ENCODE measurements at regions not wholly inside any gene's neighbourhood (a gene's known extent, or its start where the extent isn't known, plus 50 kb on each side); places are given as distances from the start of the nearest gene placed in this dataset.
"Not testable (repeated sequence)": the region's sequence is repeated elsewhere in the genome, so short reads cannot be mapped to it uniquely, and the experiment has no call there.

DNA sequence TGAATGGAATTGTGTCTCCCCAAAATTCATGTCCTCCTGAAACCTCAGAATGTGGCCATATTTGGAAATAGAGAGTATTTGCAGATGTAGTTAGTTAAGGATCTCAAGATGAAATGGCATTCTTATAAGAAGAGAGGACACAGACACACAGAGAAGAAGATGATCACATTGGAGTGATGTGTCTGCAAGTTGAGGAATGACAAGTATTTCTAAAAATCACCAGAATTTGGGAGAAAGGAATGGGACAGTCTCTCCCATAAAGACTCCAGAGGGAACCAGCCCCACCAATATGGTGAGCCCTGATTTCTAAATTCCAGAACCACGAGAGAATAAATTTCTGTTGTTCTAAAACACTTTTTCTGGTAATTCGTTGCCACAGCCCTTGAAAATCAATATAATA is 166.3 kb downstream of the C1D start:
- intact Hi-C loops (cut with DNase I), result no loop called here
- no peak for DNase-seq (ENCODE audit: low spot score)

- DNase-seq (ENCODE audit: low spot score), result no peak
These were observed 164.2 kb downstream of the C1D start for GRCh38 chr2:67898595-67898994.

DNA sequence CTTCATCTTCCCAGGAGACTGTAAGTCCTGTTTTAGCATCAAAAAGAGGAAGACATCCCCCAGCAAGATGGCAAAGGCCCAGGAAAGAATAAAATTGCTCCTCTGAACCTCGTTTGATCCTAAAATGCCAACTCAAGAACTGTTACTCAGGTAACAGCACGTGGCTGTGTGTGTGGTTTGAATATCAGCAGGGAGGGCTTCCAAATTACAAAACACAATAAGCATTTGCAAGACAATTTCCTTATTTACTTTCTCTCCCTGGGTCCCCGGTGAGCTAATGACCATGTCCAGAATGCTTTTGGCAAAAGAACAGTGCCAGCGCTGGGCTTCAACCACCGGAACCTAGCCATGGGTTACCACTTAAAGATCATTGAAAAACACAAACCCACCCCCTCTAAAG is 163.6 kb downstream of the C1D start:
- intact Hi-C loops (cut with DNase I), result no loop called here
- DNase-seq (ENCODE audit: low spot score), result no peak

More at GRCh38 chr2:67898595-67898994, 164.2 kb downstream of the C1D start:
- intact Hi-C loops (cut with DNase I), result no loop called here

GRCh38 chr2:67900826-67901225 is 162.0 kb downstream of the C1D start:
- DNase-seq (ENCODE audit: low spot score), result no peak
- intact Hi-C loops (cut with DNase I), result no loop called here

- DNase-seq (ENCODE audit: low spot score), result no peak
- intact Hi-C loops (cut with DNase I), result no loop called here
These were observed 158.2 kb downstream of the C1D start for GRCh38 chr2:67904566-67904965.

GRCh38 chr2:67904966-67905365 is 157.8 kb downstream of the C1D start:
- intact Hi-C loops (cut with DNase I), result no loop called here
- DNase-seq (ENCODE audit: low spot score), result no peak

GRCh38 chr2:67906547-67906946 is 156.3 kb downstream of the C1D start:
- intact Hi-C loops (cut with DNase I); DNase-seq (ENCODE audit: low spot score): not testable (repeated sequence)

DNA sequence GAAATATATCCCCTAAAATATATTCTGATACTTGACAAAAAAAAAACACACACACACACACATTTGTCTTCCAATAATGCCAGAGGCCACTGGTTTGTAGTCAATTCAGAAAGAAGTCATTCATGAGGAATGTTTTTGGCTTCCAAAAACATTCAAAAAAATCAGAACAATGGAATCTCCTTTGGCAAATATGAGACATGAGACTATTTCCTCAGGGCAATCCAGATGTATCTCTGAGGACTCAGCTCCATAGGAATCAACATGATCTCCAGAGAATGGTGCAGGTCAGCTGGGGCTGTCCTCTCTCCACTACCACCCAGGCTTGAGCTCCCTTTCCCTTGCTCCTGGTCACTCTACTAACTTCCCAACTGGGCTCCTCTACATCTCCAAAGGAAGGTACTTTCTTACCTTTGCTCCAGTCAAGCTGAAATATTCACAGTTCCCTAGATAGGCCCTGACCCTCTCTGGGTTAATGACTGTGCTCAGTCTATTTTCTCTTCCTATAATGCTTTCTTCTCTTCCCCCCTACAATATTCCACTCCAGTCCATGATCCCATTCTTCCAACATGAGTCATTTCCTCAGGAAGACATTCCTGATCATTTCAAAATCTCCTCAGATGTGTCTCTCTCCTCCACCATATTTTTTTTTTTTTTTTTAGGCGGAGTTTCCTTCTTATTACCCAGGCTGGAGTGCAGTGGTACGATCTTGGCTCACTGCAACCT is 145.3 kb downstream of the C1D start:
- no peak for DNase-seq (ENCODE audit: low spot score)
- intact Hi-C loops (cut with DNase I), result no loop called here

- intact Hi-C loops (cut with DNase I), result no loop called here
- DNase-seq (ENCODE audit: low spot score), result no peak
These were observed 144.3 kb downstream of the C1D start for GRCh38 chr2:67918471-67918870.

DNA sequence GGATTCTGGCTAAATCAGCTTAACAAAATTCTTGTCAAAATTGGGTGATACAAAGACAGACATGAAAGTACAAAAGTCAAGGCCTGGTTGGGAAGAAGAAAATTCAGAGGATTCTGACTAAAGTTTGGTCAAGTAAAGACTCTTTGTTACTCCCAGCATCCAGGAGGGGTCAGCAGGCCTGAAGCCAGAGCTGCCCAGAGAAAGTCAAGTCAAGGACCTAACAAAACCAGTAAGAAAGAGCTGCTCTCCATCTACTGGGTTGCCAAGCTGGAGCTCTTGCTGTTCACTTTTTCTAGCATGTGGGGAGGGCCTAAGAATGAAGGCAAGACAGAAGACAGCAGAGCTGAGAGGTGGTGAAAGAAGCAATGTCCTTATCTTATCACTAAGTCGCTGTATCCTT is 143.3 kb downstream of the C1D start:
- intact Hi-C loops (cut with DNase I), result no loop called here

DNA sequence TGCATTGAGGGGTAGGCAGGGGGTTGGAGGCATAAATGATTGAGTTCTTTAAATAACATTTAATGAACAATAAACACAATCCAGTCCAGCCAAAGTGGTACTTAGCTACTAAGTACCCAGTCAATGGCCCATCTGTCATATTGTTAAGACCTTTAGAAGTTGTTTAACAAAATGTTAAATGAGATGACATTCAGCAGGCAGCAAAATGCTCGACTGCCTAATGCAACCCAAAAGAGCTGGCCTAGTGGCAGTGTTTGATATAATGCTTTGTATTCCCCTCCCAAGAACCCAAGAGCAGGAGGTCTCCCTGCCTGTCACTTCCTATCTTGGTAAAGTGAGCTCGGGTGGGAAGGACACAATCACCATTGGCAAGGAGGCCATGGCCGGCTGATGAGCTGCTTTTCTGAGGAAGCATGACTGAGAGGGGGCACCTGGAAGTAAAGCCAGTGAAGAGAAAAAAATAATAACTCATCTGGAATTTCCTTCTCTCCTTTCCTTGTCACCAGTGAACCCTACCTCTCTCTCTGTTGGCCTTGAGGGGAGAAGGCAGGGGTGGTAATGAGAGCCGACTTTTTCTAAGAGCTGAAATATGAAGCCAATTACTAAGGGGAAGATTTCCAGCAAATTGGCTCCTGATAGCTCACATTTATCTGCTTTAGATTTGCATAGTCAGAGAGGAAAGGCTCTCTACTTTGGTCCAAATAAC is 140.6 kb downstream of the C1D start:
- no peak for DNase-seq (ENCODE audit: low spot score)
- intact Hi-C loops (cut with DNase I), result no loop called here

More for the DNA sequence above, 143.3 kb downstream of the C1D start:
- no peak for DNase-seq (ENCODE audit: low spot score)

- intact Hi-C loops (cut with DNase I), result no loop called here
- DNase-seq (ENCODE audit: low spot score), result no peak
These were observed 139.1 kb downstream of the C1D start for GRCh38 chr2:67923696-67924095.

- intact Hi-C loops (cut with DNase I), result no loop called here
These were observed 135.3 kb downstream of the C1D start for GRCh38 chr2:67927501-67927900.

GRCh38 chr2:67930156-67930555 is 132.6 kb downstream of the C1D start:
- intact Hi-C loops (cut with DNase I), result no loop called here
- no peak for DNase-seq (ENCODE audit: low spot score)

More at GRCh38 chr2:67927501-67927900, 135.3 kb downstream of the C1D start:
- DNase-seq (ENCODE audit: low spot score), result no peak

- no peak for DNase-seq (ENCODE audit: low spot score)
- intact Hi-C loops (cut with DNase I), result no loop called here
These were observed 125.8 kb downstream of the C1D start for GRCh38 chr2:67936969-67937368.

DNA sequence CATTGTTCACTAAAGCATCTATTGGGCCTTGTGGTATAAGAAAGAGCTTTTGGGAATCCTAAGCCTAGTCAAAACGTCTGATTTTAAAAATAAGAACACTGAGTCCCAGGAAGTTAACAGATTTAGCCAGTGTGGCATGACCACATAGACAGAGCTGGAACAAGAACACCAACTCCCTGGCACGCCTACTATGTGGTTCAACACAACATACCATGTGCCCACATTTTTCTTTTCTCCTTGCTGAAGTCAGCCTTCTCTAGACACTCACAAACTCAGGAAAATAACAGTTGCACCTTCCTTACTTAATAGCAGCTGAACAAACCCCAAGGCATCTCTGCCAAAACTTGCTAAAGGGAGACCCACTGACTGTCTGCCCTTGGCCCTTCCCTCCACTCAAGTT is 124.8 kb downstream of the C1D start:
- intact Hi-C loops (cut with DNase I), result no loop called here
- DNase-seq (ENCODE audit: low spot score), result no peak

GRCh38 chr2:67945056-67945455 is 117.7 kb downstream of the C1D start:
- DNase-seq (ENCODE audit: low spot score), result no peak
- intact Hi-C loops (cut with DNase I), result no loop called here

DNA sequence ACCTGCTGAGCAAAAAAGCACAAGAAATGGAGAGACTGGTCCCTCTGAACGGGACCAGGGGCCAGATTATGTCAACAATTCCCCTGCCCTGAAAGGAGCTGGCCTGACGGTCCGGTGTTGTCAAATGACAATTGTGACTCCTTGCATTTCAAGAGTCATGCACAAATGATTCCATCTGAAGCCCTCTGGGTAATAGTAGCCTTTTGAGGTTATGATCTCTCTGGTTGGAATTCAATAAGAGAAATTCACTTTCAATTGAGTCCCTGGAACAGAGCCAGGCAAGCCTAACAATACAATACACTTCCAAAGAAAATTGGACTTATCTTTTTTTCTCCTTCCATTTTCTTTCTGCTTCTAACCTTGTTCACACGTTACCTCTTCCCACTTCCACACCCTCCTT is 116.9 kb downstream of the C1D start:
- intact Hi-C loops (cut with DNase I), result no loop called here
- no peak for DNase-seq (ENCODE audit: low spot score)

GRCh38 chr2:67948057-67948456 is 114.7 kb downstream of the C1D start:
- no peak for DNase-seq (ENCODE audit: low spot score)
- intact Hi-C loops (cut with DNase I), result no loop called here

DNA sequence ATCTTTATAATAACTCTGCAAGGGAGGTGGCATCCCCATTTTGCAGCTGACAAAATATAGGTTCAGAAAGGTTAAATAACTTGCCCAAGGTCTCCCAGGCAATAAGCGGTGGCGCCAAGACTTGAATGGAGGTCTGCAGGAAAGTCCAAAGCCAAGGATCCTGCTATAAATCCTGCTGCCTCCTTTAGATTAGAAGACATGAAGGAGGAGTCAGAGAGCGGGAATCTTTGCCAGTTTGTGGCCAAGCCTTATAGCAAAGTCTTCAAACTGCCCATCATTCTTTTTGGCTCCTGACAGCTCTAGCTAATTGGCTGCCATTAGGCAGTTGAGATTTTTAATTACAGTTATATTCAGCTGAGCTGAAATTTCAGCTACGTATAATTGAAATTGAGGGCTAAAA is 114.3 kb downstream of the C1D start:
- DNase-seq (ENCODE audit: low spot score), result no peak
- intact Hi-C loops (cut with DNase I), result no loop called here

GRCh38 chr2:67950018-67950417 is 112.8 kb downstream of the C1D start:
- no peak for DNase-seq (ENCODE audit: low spot score)
- intact Hi-C loops (cut with DNase I), result no loop called here

Data from posterior vena cava (tissue), 2 donors.